ENCODE measurements at regions not wholly inside any gene's neighbourhood (a gene's known extent, or its start where the extent isn't known, plus 50 kb on each side); places are given as distances from the start of the nearest gene placed in this dataset.
"Not testable (repeated sequence)": the region's sequence is repeated elsewhere in the genome, so short reads cannot be mapped to it uniquely, and the experiment has no call there.

GRCh38 chr14:53306911-53307310 lies 153.8 kb upstream of the DDHD1 start:
- intact Hi-C loops (cut with micrococcal nuclease): loop anchor here (1.0 to 10.0 kb wide), 2 partner anchors 252 to 484 kb away; no protein-coding TSS in a partner anchor

GRCh38 chr14:53306267-53306721 lies 153.2 kb upstream of the DDHD1 start:
- intact Hi-C loops (cut with micrococcal nuclease): loop anchor here (1.0 to 10.0 kb wide), 2 partner anchors 251 to 483 kb away; no protein-coding TSS in a partner anchor

GRCh38 chr14:53304726-53305381 lies 151.7 kb upstream of the DDHD1 start:
- intact Hi-C loops (cut with micrococcal nuclease): loop anchor here (10.0 kb wide), 1 partner anchor 250 kb away; no protein-coding TSS in a partner anchor

- intact Hi-C loops (cut with micrococcal nuclease): loop anchor here (5.0 kb wide), 1 partner anchor 1051 kb away; no protein-coding TSS in a partner anchor
These were observed 143.0 kb upstream of the DDHD1 start for GRCh38 chr14:53295985-53296582.

GRCh38 chr14:53295372-53295771 lies 142.2 kb upstream of the DDHD1 start:
- intact Hi-C loops (cut with micrococcal nuclease): loop anchor here (5.0 kb wide), 1 partner anchor 1052 kb away; no protein-coding TSS in a partner anchor

GRCh38 chr14:53286301-53286700 lies 133.2 kb upstream of the DDHD1 start:
- intact Hi-C loops (cut with micrococcal nuclease): no loop called here

- intact Hi-C loops (cut with micrococcal nuclease): no loop called here
These were observed 132.7 kb upstream of the DDHD1 start for GRCh38 chr14:53285821-53286220.

- intact Hi-C loops (cut with micrococcal nuclease): no loop called here
These were observed 131.9 kb upstream of the DDHD1 start for GRCh38 chr14:53285064-53285463.

GRCh38 chr14:53278602-53279506 lies 125.7 kb upstream of the DDHD1 start:
- intact Hi-C loops (cut with micrococcal nuclease): no loop called here

GRCh38 chr14:53273671-53274072 lies 120.5 kb upstream of the DDHD1 start:
- intact Hi-C loops (cut with micrococcal nuclease): no loop called here

GRCh38 chr14:53265025-53265424 lies 111.9 kb upstream of the DDHD1 start:
- intact Hi-C loops (cut with micrococcal nuclease): no loop called here

GRCh38 chr14:53260928-53261327 lies 107.8 kb upstream of the DDHD1 start:
- intact Hi-C loops (cut with micrococcal nuclease): no loop called here

GRCh38 chr14:53260286-53260685 lies 107.2 kb upstream of the DDHD1 start:
- intact Hi-C loops (cut with micrococcal nuclease): no loop called here

GRCh38 chr14:53252141-53252540 lies 99.0 kb upstream of the DDHD1 start:
- intact Hi-C loops (cut with micrococcal nuclease): no loop called here

- intact Hi-C loops (cut with micrococcal nuclease): no loop called here
These were observed 95.9 kb upstream of the DDHD1 start for GRCh38 chr14:53249059-53249458.

- intact Hi-C loops (cut with micrococcal nuclease): no loop called here
These were observed 94.7 kb upstream of the DDHD1 start for GRCh38 chr14:53247596-53248370.

- intact Hi-C loops (cut with micrococcal nuclease): not testable (repeated sequence)
These were observed 89.8 kb upstream of the DDHD1 start for GRCh38 chr14:53242898-53243297.

- intact Hi-C loops (cut with micrococcal nuclease): no loop called here
These were observed 84.4 kb upstream of the DDHD1 start for GRCh38 chr14:53237488-53237887.

- intact Hi-C loops (cut with micrococcal nuclease): no loop called here
These were observed 83.6 kb upstream of the DDHD1 start for GRCh38 chr14:53236708-53237107.

GRCh38 chr14:53231171-53231570 lies 78.0 kb upstream of the DDHD1 start:
- intact Hi-C loops (cut with micrococcal nuclease): no loop called here

GRCh38 chr14:53228966-53229365 lies 75.8 kb upstream of the DDHD1 start:
- intact Hi-C loops (cut with micrococcal nuclease): no loop called here

Data from T-helper 2 cell treated with Interferon-gamma antibody and Interleukin-4, amounts not matched to agents 100 ng/mL and 5 ng/mL, for 36 hours (primary cell).